GM23338 (cell line): ENCODE measurements at regions not wholly inside any gene's neighbourhood (a gene's known extent, or its start where the extent isn't known, plus 50 kb on each side); places are given as distances from the start of the nearest gene placed in this dataset.

Experiments
- CTCF ChIP-seq, 2 experiments: fragments of 200-600 bp in 1 of 2; sonication (generic) in 1 of 2; conservative IDR thresholded peaks; 2 replicates each; pipeline versions ENCODE4 v1.5.1 to v1.6.1; 2016 to 2017; ENCODE audit warnings: antibody characterized with exemption in 2 of 2, low read depth in 2 of 2, mild to moderate bottlenecking in 2 of 2, moderate library complexity in 1 of 2
- ETS1 ChIP-seq: IDR thresholded peaks from 2 replicates; pipeline ENCODE4 v1.6.1; 2016; ENCODE audit warnings: antibody characterized with exemption
- EZH2 ChIP-seq: fragments of 200-600 bp; sonication (generic); IDR thresholded peaks from one replicate; pipeline ENCODE4 v1.8.0; 2017; ENCODE audit warnings: antibody characterized with exemption, mild to moderate bottlenecking, low read depth; ENCODE audit not compliant: unreplicated experiment
- EZH2phosphoT487 ChIP-seq: fragments of 200-600 bp; sonication (generic); IDR thresholded peaks from one replicate; pipeline ENCODE4 v1.8.1; 2018; ENCODE audit warnings: antibody characterized with exemption; ENCODE audit not compliant: unreplicated experiment
- JUNB ChIP-seq: IDR thresholded peaks from one replicate; pipeline ENCODE4 v1.6.1; 2016; ENCODE audit warnings: antibody characterized with exemption; ENCODE audit not compliant: unreplicated experiment
- NANOG ChIP-seq: IDR thresholded peaks from 2 replicates; pipeline ENCODE4 v1.6.1; 2016; ENCODE audit warnings: antibody characterized with exemption, borderline replicate concordance
- POLR2AphosphoS5 ChIP-seq: IDR thresholded peaks from 2 replicates; pipeline ENCODE4 v1.6.1; 2016; ENCODE audit warnings: antibody characterized with exemption, low read depth
- REST ChIP-seq: IDR thresholded peaks from one replicate; pipeline ENCODE4 v1.6.1; 2018; ENCODE audit warnings: antibody characterized with exemption; ENCODE audit not compliant: unreplicated experiment
- STAT1 ChIP-seq: IDR thresholded peaks from one replicate; pipeline ENCODE4 v1.6.1; 2016; ENCODE audit warnings: antibody characterized with exemption; ENCODE audit not compliant: unreplicated experiment
- ZNF114 ChIP-seq: fragments of 250-450 bp; sonication (Bioruptor Pico); IDR thresholded peaks from 2 replicates; pipeline ENCODE4 v1.5.0; 2020; ENCODE audit warnings: mild to moderate bottlenecking, moderate library complexity
- ZNF331 ChIP-seq: fragments of 250-450 bp; sonication (Bioruptor Pico); IDR thresholded peaks from 2 replicates; pipeline ENCODE4 v1.5.0; 2020; ENCODE audit warnings: low read depth, mild to moderate bottlenecking, moderate library complexity

GRCh38 chr5:71932655-71933338 lies 174.5 kb upstream of the MAP1B start:
- TF ChIP-seq CTCF (conservative IDR thresholded peaks at IDR 0.05; ENCODE audit: low read depth in 2 of 2) (no peak), ETS1 (no peak), POLR2AphosphoS5 (no peak), EZH2 (no peak), EZH2phosphoT487 (no peak), JUNB (no peak), REST (no peak), ZNF114 (no peak), STAT1 (no peak), ZNF331 (no peak), NANOG (no peak)
